ENCODE measurements at regions not wholly inside any gene's neighbourhood (a gene's known extent, or its start where the extent isn't known, plus 50 kb on each side); places are given as distances from the start of the nearest gene placed in this dataset.

DNA sequence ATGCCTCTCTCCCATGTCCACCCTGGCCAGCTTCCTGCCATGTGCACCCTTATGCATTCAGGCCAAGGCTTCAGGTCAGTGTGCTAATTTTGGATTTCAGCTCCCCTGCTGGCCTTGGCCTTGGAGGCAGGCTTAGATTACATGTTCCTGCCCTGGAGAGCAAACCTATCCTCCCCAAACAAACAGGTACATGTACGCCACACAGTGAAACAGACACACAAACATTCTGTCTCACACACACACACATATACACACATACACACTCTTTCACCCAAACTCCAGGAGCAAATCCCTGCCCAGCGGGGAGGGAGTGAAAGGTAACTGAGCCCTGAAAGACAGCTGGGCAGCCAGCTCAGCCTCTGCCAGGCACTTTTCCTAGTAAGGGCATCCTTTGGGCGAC, 62.7 kb upstream of the ARHGAP36 start:
- DNase-seq (ENCODE audit: low read depth): no peak
- TF ChIP-seq, protein P1, sequence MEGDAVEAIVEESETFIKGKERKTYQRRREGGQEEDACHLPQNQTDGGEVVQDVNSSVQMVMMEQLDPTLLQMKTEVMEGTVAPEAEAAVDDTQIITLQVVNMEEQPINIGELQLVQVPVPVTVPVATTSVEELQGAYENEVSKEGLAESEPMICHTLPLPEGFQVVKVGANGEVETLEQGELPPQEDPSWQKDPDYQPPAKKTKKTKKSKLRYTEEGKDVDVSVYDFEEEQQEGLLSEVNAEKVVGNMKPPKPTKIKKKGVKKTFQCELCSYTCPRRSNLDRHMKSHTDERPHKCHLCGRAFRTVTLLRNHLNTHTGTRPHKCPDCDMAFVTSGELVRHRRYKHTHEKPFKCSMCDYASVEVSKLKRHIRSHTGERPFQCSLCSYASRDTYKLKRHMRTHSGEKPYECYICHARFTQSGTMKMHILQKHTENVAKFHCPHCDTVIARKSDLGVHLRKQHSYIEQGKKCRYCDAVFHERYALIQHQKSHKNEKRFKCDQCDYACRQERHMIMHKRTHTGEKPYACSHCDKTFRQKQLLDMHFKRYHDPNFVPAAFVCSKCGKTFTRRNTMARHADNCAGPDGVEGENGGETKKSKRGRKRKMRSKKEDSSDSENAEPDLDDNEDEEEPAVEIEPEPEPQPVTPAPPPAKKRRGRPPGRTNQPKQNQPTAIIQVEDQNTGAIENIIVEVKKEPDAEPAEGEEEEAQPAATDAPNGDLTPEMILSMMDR (conservative IDR thresholded peaks at IDR 0.05; ENCODE audit: control insufficient read depth, insufficient read depth, low read depth, low read length): no peak
- no peak overlapping the region for H3K4me3 ChIP-seq (ENCODE audit: control insufficient read depth, low read depth, low read length)

DNA sequence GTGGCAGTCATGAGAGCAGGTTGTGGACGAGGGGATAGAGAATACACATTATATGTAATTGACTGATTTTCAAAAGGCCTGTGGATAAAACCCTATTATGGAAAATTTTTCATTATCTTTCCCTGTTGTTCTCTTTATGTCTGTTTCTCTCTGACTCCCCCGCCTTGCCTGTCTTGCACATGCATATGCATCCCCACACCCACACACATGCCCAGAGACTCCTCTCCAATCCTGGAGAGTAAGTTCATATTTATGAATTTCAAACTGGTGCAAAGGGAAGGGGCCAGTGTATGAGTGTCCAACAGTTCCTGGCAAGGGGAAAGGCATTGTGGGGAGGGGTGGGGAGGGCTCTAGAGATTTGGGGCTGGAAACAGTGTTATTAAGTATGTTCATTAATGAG, 60.8 kb upstream of the ARHGAP36 start:
- TF ChIP-seq, protein P1 (conservative IDR thresholded peaks at IDR 0.05; ENCODE audit: control insufficient read depth, insufficient read depth, low read depth, low read length): no peak
- no peak for DNase-seq (ENCODE audit: low read depth)
- no peak overlapping the region for H3K4me3 ChIP-seq (ENCODE audit: control insufficient read depth, low read depth, low read length)

DNA sequence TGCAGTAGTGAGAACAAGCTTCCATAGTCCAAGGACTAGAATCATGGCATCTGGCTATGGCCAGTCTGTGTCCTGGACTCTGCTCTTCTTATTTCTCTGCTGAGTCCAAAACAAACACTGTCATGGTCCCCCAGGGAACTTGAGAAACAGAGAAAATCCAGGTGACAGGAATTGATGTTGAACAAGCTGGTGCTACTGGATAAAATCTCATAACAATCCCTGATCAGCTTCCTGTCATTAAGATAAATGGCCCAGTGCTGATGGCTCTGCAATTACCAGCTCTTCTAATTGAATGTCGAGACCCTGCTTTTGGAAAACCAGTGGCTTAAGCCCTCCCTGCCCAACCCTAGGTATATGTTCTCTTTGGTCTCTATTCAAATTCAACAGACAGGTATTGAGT, 58.8 kb upstream of the ARHGAP36 start:
- TF ChIP-seq, protein P1 (conservative IDR thresholded peaks at IDR 0.05; ENCODE audit: control insufficient read depth, insufficient read depth, low read depth, low read length): no peak

More for the DNA sequence above, 58.8 kb upstream of the ARHGAP36 start:
- no peak for DNase-seq (ENCODE audit: low read depth)
- no peak overlapping the region for H3K4me3 ChIP-seq (ENCODE audit: control insufficient read depth, low read depth, low read length)

Data from fibroblast of mammary gland (primary cell).